DMS114 treated with DMSO at 0.1 percent for 48 hours (cell line): ENCODE measurements at regions not wholly inside any gene's neighbourhood (a gene's known extent, or its start where the extent isn't known, plus 50 kb on each side); places are given as distances from the start of the nearest gene placed in this dataset.

ENCODE experiments used
- DNase-seq: peaks from one replicate; lab custom pipeline; 2025; ENCODE audit not compliant: unreplicated experiment; lab: John Stamatoyannopoulos, UW

DNA sequence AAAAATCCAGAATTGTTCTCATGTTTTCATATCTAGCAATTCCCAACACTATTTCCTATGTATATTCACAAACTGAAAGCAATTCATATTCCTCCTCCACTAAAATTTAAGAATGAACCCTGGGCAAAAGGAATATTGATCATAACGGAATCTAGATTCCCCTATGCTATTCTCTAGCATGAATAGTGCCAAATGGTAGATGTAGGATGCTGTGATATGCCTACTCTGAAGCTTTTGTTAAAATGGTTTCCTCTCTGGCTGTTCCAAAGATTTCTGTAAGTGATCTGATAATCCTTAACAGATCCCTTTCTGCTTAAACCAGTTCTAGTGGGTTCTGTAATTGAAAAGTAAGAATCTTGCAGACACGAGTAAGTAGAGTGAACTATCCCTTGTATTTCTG is 298.0 kb upstream of the TANK start:
- DNase-seq = no peak

DNA sequence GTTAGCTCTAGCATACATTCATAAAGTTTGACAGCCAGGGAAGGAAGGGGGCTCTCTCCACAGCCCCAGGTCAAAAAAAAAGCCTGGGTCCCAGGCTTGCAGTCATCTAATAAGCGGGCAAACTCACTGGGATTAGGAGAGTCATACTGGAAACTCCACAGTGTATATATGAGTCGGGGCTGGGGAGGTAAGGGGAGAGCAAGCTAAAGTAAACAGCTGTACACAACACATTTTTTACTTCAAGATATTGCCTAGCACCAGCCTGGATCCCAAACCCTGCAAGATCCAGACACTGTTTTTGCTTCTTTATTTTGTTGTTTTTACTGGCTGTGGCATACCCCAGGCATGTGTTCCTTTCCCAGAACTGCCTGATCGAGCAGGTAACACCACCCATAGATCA is 291.3 kb upstream of the TANK start:
- no peak for DNase-seq

DNA sequence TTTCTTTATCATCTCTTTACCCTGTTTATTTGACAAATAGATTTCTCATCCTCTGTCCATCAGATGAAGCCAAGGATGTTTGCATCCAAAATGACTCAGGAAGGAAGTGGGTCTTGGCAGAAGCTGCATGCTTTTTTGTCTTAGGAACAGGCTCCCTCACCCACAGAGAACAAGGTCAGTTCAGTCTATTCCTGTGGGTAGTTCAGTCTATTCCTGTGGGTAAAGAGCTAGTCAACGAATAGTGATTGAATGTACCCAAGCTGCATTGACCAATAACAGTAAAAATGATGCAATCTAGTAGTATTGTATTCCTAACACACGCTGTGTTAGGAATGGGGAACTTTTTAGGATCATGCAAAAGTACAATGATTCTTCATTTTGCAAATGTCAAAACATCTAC is 290.8 kb upstream of the TANK start:
- no peak for DNase-seq

DNA sequence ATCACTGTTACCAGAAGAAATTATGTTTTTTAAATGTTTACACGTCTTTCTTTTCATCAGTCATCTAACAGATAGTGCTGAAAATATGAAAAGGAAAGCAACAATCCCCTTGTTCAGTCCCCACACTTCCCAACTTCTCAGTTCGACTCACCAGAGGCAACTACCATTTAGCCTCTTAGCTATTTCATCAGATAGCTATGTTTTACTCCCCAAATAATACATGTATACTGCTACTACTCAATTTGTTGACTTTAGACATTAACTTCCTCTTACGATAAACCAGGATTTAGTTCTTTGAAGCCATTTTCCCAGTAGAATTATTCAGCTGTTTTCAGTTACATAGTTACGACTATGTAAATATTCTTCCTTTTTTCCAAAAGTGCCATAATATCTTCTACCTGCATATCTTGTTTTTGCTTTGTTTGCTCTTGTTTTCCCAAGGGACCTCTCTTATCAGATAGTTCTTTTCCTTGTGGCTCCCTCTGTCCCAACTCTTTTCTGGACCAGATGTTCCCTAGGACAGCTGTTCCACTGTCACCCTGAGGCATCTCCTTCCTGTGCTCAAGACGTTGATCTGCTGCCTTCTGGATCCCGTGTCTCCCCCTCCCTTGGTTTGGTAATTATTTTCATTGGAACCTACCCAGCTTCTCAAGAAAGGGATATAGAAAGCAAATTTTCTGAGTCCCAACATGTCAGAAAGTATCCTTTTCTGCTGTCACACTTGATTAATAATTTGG is 289.3 kb upstream of the TANK start:
- DNase-seq = no peak

DNA sequence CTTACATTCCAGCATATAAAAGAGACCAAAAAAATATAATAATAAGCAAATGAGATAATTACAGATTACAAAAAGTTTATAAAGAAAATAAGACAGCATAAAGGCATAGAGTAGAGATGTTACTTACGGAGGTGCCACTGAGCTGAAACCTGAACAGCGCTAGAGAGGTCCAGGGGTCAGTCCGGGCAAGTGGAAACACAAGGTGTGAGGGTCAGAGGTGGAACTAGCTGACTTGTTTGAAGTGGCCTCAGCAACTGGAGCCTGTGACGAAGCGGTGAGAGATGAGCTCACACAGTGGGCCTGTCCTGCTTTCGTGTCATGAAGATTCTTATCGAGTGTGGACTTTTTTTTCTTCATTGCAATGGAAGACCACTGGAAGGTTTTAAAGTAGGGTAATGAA is 288.3 kb upstream of the TANK start:
- no peak for DNase-seq

DNA sequence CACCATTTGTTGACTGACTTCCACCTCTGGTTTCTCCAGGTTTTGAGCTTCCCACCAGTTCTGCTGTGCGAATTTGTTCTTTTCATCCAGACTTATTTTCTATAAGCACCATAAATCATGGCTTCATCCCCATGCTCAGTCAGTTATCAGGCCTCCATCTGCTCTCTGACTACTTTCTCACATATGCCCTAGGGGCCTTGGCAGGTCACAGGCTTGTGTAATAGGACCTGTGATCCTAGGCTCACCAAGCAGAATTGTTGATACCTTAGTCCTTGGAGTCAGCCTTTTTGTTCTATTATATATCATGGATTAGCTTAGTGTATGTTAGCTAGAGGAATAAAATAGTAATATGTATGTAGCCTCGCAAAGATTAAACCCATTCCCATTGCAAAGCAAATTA is 284.2 kb upstream of the TANK start:
- DNase-seq = no peak

DNA sequence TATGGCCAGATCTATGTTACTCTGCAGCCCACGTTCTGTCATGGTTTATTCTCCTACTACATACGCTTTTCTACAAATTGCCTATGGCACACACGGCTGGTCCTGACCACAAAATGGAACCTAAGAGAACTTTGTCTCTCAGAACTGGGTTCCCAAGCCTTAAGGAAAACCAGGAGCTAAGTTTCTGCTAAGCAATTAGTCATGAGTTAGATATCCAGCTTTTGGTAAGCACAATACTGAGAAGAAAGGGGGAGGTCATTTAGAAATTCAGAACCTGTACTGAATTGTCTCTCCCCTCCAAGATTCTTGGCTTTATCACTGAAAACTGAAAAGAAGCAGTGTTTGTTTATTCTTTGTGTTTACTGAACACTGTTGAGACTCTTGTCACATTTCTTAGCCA is 283.5 kb upstream of the TANK start:
- no peak for DNase-seq

DNA sequence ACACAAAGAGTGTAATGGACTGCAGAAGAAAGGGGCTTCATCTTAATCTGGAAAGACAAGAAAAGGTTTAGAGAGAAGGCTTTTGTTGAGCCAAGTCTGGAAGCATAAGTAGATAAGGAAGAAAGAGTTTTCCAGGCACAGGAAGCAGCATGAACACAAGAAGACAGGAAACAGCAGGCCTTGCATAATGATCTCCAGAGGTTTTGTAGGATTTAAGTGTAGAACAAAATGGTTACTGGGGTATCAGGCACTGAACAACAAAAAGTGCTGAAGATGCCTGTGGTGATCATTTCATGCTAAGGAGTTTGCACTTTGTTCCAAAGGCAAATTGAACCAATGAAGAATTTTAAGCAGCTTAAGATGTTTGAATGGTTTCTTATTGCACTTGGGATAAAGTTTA is 281.6 kb upstream of the TANK start:
- no peak for DNase-seq

DNA sequence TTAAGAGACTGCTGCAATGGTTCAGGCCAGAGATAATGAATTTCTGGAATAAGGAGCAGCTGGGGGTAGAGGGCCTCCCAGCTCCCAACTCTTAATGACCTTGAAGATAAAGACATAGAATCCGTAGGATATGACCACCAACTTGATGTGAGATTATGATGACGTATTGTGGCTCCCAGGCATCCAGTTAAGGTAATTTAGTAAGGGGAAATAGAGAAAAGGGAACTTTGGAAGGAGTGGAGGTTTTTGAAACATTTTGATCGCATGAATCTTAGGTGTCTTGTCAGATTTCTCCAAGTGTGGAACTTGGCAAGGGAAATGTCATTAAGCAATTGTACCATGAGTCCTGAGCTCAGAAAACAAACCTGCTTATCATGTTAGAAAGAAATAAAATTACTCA is 277.3 kb upstream of the TANK start:
- no peak for DNase-seq

DNA sequence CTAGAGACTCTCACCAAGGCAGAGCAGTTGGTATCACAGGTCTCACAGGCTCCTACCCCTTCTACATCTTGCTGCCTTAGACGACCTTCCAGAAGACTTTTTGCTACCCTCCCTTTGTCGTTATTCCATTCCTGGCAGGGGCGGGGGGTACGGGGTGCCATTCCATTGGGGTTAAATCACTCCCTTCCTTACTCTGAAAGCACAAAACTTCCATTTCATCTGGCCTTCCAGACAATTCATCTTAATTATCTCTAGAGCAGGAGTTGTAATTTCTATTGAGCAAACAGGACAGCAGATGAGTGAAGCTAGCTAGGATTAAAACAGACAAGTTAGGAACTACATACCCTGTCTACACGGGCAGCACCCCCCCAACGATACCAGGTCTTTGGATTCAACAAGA is 276.2 kb upstream of the TANK start:
- DNase-seq = no peak

DNA sequence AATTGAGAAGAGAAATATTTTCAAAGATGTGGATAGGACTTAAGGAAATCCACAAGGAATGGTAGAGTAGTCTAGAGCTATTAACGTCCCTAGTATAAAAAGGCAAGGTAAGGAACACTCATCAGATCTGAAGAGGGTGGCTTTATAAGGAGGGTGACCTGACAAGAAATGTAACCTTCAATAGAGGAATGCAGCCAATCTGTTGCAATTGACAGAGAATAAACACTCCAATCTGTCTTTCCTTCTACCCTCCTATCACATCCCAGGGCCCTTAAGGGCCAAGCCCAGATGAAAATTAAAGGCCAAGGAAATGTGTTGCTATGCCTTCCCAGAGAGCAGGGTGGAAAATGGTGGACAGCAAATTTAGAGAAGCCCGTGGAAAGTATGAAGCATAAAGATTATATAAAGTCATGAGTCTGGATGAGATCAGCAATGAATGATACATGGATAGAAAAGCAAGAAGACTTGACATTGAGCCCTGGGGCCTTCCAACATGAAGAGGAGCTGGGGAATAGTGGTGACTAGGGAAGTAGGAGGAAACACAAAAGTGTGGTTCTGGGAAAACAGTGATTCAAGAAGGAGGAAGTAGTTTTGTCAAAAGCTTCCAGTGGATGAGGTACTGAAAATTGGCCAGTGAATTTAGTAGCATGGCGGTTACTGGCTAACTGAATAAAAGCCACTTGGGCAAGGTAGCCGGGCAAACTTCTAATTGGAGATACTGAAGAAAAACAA is 270.6 kb upstream of the TANK start:
- DNase-seq = no peak

DNA sequence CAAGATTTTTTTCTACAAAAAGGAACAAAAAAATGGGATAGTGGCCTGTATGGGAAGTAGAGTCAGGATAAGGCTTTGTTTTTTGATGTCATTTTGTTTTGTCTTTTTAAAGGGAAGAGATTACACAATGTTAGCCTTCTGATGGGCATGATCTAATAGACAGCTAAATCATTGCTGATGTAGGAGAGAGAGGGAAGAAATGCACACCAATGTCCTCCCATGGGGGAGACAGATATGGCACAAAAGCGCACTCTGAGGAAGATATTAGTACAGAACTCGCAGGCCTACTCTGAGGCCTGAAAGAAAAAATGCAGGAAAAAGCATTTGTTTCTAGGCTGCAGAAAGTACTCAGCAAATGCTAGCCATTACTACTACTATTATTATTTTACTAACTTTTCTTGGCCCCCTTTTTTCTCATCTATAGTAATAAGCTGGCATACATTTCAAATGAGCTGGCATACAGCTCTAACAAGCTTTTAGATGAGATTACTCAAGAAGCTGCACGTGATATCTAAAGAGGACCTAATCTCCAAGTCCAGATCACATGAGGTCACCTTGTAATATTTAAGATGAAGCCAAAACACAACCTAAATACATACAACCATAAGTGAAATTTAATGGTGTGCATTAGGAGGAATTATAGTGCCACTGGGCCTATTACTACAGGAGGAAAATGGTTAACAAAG is 269.4 kb upstream of the TANK start:
- no peak for DNase-seq

DNA sequence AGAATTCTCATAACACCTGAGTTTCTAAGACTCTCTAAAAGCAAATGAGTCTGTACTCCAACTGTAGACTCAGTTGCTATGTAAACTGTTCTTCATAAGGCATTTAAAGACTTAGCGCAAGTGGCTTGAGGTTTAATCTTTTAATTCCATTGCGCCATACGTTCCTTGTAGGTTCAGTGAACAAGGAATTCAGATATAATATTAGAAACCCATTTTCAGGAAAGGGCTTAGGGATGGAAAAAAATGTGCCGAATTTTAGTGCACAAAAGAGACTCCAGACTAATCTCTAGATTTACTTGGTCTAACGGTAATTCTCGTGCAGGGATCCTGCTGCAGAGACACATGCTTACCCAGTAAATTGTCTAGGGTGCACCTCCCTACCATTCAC is 268.9 kb upstream of the TANK start:
- no peak for DNase-seq

DNA sequence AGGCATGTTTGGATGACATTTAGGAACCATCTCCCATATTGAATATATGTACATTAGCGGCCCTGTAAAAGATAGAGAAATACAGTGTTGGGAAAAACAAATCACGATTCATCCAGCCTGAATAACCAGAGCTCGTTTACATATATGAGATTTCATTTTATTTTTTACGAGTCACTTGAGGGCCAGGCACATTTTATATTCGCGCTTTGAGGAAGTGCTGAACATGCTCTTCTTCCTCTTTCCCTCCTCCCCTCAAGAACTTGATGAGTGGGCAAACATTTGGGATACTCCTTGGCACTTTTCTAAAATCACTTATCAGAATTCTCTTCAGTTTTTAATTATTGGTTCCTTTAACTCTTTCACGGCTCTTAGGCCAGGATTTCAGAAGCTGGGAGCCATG is 268.0 kb upstream of the TANK start:
- no peak for DNase-seq

DNA sequence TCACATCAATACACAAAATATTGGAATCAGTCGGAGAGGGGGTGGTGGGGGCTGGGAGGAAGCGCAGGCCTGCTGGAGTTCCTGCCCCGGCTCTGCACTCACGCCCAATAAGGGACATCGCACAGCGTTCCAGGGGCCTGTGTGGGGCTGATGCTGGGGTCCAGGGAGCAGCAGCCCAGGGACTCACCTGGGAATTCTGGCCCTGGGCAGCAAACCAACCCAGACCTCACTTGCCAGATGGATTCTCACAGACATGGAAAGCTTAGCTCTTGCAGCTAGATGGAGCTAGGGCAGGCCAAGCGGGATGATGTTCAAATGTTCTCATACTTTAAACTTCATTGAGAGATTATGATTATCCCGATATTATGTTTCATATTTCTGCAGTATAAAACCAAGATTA is 266.6 kb upstream of the TANK start:
- no peak for DNase-seq

DNA sequence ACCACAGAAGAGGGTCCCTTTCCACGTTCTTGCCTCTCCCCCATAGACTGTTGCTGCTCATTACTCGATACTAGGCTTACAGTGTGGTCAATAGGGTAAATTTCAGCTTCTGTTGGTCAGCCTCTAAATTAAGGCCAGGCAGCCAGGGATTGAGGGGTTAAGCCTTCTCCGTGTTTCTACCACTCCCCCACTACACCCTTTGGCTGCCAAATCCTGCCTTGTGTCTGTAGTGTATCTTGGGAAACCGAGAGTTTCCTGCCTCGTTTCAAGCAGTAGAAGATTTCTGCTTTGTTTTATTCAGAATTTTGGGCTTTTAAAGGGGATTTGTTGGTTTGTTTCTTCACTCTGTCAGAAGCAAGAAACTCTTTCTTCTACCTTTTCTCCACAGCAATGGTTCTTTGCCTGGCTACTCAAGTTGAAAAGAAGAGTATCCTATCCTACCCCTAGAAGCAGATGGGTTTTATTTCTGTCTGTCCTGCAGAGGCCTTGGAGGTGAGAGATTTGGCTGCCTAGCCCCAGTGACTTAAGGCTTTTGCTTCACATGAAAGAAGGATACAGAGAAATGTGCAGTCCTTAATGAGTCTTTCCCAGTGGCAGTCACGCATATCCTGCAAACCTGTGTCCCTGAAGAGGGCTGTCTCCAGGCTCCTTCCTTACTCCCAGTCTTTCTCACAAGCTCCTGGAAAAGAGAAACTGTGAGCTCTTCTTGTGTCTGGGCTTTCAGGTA is 261.5 kb upstream of the TANK start:
- no peak for DNase-seq

DNA sequence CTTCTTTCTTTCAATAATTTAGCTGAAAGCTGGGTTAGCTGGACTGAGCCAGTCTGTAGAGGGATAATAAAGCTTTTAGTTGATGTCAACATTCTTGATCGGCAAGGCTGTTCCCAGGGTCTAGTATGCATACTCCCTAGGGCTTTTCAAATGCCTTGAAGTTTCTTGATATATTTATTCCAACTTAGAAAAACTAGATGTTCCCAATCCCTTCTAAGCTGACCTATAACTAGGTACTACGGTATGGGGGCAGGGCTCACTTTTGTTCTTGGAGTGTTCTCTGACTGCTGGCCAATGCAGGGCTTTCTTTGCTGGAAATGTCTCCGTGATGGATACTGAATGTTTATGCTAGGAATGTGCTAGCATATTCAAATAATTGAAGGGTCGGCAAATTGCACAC is 258.6 kb upstream of the TANK start:
- DNase-seq = no peak

DNA sequence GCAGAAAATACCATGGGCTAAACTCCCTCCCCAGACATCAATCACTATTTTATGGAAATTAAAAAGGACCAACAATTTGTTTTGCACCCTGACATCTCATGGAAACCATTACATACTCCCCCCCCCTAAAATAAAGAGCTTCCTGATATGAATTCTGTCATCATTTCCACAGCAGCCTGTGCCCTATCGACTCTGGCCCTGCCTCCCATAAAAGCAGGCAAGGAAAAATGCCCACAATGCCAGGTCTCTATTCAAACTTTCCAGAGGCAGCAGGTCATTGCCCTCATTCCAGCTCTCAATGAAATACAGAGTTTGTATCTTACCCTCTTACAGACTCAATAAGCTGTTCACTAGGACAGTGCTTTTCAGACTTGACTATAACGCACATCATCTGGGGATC is 254.4 kb upstream of the TANK start:
- DNase-seq = no peak

DNA sequence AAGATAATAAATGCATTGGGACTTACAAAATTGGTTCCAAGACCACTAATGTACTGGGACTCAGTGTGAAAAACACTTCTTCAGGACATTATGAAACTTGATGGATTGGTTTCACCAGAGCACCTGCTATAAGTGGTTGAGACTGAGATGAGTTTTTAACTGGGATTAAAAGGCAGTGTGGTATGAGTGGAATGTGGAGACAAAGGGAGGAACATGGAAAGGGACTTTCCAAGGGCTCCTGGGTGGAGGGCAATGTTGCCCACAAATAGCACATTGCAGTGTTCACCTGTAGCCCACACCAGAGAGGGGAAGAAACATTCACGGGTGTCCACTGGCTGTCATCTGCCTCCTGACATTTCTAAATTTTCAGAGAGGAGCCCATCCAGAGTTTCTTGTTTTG is 253.3 kb upstream of the TANK start:
- no peak for DNase-seq

DNA sequence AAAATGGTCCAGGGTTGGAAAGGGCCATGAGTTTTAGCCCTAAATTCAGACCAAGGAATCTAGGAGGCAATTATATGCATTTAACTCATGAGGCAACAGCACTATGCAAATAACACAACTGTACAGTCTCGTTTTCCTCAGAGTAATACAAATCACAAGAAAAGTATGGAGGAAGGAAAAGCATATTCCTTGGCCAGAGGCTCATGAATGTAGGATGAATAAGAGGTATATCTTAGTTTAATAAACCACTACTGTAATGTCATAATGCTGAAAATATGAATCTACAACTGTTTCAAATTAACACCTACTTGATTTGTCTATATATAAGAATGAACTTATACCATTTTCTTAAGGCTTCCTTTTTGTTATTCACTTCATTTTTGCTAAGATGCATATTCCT is 252.5 kb upstream of the TANK start:
- no peak for DNase-seq

DNA sequence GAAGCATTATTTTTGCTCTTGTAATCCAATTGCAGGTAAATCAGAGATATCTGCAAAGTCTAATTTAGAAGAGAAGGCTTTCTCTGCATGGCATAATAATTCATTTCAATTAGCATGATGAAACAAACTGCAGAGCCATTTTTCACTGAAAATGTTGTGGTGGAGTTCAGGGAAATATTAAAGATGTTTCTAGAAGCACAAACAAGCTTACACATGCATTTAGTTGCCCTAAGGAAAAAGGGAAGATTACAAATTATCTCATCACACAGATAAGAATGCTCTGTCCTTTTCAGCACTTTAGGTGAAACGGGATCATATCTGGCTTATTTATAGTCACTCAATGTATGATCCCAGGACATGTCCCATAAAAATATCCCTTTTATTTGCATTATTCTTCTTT is 252.1 kb upstream of the TANK start:
- DNase-seq = no peak

DNA sequence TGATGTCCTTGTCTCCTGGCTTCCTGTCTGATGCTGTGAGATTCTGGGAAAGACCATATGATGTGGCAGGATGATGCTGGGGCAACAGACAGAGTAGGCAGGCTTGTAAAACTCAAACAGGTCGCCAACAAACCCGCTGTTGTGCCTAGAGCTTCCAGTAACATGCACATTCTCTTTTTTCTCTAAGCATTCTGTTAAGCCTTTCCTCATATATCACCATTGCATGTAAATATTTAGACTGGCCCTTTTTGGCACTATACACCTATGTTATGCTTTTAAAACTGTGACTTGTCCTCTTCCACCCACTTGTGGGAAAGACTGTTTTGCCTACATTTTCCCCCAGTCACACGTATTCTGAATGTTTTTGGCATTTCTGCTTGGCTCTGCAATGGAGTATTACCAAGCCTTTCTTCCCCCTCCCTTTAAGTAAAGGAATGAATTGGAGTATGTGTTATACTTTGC is 250.4 kb upstream of the TANK start:
- DNase-seq = no peak
